GM19467 (cell line): ENCODE measurements at regions not wholly inside any gene's neighbourhood (a gene's known extent, or its start where the extent isn't known, plus 50 kb on each side); places are given as distances from the start of the nearest gene placed in this dataset.

Experiments used
- ATAC-seq: cut with Tn5 transposase; IDR thresholded peaks from one replicate; pipeline ENCODE4 v1.9.1; 2021; ENCODE audit warnings: mild to moderate bottlenecking, moderate library complexity; ENCODE audit not compliant: unreplicated experiment

GRCh38 chr5:88545338-88545737 is 276.7 kb upstream of the TMEM161B start:
- ATAC-seq = no peak

DNA sequence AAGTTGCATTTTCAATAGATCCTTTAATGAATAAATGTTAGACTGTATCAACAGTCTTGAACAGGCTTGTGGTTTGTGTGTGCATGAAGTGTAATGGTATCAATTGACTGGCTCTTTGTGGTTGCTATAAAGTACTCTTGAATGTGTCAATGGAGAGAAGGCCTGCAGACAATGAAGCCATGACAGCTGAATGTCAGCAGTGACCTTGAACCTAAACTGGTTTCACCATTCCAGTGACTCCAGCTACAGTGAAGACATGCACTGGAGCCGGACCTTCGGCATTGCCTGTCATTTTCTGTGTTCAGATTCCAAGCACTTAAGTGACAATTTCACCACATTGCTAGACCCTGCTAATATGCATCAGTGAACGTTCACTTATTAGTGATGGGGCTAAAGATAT is 276.0 kb upstream of the TMEM161B start:
- no peak for ATAC-seq

DNA sequence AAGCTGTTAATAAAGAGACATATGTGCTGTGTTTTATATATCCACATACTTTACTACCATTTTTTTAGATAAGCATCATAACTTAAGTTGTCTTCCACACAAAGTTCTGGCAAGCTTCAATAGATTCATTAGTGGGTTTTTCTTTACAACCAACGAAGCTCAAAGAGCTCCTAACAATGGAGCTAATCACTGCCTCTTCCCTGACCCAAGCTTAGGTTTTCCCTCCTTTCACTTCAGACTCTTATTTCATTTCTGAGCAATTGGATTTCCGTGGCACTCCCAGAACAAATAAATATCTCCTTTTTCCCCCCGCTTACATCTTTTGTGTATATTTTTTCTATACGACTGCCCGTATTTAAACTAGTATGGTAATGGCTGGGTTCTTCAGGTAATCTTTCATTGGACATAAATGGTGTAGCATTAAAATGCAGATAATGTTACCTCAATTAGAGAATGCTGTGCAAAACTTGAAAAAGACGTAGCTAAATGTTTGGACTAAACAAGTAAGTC is 275.5 kb upstream of the TMEM161B start:
- no peak for ATAC-seq

DNA sequence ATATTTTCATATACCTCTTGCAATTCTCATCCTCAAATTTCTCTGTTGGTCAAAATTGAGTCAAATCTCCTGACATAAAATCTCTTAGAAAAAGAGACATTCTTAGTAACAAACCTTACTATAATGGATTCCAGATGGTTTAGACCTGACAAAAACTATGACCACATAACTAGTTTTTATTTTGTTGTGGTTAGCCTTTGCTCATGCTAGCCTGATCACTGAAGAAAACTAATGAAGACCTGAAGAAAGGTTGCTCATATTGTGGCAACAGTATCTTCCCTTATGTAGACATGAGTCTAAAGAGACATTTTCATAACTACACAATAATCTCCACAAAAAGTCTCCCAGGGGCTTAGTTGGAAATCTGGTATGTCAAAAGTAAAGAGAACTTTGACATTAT is 274.1 kb upstream of the TMEM161B start:
- no peak for ATAC-seq

DNA sequence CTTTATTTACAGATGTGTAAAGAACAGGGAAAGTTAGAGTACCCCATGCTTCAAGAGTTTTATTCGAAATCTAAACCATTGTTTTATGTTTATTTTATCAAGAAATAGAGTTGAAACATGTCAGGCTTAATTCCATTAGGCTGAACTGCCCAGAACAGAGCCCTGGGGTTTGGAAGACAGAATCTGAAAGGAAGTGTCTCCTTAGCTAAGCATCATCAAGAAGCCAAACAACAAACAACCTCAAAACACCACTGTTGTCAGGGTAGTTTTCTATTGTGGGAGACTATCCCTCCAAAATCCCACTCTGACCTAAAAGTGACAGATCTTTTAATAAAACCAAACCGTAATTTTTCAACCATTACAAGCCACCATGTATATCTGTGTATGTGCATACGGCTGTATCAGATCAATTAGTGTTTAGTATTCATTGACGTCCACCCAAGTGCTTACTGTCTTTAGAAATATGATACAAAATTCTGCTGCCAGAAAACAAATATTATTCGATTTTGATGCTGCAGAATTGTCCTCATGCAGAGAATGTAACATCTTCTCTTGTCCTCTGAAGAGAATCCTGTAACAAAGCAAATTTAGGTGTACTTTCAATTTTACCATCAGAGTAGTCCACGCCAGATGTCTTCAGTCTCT is 271.9 kb upstream of the TMEM161B start:
- ATAC-seq = no peak

DNA sequence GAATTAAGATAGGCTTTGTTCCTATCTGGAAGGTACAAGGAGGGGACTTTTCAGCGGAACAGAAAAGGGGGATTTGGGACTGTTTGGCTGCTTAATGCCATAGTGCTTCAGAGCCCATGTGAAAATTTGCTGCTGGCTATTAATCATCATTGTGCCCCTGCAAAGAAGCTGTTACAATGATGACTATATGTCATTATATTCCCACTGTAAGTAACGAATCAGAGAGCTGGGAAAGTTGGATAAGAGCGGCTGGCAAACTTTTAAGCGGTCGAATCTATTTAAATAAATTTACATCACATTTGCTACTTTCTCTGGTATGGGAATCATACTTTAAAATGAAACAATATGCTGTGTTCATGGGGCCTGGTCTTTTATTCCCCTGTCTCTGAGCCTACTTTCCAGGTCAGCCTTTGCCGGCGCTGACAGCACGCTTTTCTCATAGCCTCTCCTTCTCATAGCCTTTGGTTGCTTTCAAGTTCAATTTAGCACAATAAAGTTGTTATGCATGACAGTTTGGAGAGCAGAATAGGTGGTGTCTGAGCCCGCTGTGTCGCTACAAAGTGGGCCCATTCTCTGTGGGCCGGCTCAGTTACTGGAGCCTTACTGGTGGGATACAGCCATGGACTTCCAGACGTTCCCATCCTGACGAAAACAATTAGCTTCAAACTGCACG is 271.2 kb upstream of the TMEM161B start:
- no peak for ATAC-seq

GRCh38 chr5:88539026-88539425 is 270.4 kb upstream of the TMEM161B start:
- no peak for ATAC-seq

DNA sequence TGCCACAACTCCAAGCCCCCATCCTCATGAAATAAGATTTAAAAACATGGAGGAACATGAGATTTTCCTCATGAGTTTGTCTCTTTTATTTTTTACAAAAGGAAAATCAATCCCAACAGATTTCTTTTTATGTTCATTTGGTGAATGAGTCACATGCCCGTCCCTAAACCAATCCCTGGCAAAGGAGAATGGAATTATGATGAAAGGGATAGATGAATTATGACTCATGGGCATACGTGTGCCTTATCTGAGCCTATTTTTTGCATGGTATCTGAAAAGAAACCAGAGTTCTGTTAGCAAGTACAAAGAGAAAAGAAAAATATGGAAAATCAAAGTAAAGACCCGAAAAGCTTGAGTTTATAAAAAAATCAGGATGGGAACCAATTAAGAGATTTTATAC is 267.5 kb upstream of the TMEM161B start:
- no peak for ATAC-seq

GRCh38 chr5:88524941-88525340 is 256.3 kb upstream of the TMEM161B start:
- ATAC-seq = no peak

- no peak for ATAC-seq
Measured at GRCh38 chr5:88519066-88519465, 250.4 kb upstream of the TMEM161B start.

DNA sequence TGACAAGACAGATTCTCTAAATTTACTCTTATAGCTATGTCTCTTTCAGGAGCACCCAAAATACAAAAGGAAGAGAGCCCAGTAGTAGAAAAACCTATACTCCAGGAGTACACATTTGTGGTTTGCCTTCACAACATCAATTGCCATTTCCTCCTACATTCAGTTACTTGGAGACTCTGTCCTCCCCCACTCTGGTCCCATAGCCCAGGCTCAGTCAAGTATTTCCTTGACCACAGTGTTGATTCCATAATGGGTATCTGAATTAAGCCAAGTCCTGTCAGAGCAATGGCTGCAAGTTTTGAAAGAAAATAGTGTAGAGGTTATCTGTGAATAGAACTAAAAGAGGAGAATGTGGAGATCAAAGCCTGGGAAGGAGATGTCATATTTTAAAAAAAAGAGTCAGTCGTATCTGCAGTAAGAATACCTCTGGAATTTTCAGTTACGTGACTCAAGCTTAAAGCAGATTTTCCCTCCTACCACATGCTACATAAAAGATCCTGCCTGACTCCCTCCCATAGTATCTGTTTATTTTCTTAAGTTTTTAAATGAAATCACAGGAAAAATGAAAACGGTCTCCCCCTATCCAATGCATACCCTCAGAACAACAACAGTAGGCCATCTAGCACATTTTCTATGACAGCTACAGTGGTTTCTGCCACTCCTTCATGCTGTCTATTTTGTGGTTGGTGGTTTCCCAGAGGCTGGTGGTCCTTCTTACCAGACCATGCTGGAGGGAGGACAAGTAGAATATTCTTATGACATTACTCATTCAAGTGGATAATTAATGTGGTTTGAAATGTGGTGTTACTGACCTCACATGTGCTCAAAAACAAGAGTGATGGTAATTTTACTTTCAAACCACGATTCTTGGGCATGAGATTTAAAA is 249.7 kb upstream of the TMEM161B start:
- ATAC-seq = no peak

DNA sequence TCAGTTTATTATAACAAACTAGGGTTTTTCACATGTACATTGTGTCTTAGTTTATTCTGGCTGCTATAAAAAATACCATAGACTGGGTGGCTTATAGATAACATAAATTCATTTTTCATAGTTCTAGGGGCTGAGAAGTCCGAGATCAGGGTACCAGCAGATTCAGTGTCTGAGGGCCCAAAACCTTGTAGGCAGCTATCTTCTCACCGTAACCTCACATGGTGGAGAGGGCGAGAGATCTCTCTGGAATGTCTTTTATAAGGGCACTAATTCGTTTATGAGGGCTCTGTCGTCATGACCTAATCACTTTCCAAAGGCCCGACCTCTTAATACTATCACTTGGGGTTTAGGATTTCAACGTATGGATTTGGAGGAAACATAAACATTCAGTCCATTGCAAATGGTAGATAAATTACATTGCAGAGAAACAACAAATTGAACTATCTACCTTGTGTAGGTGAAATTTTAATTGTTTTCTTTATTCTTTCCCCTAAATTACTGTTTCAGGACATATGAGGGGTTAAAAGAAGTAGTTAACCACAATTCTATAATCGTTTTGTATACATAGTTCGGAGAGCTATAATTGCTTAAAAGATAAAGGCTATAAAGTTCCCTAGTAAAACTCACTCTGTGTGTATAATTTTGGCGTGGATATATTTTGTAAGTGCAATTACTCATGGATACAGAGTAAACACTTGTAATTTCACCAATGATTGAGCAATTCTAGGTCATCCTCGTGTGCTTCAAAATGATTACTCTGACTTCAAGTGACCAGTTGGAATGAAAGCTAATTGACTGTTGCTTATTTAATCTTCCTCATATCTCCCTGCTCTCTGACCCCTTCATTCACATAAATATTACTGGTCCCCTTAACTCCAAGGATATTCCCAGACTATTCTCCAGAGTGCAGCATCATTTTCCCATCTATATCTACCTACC is 247.5 kb upstream of the TMEM161B start:
- ATAC-seq = no peak

GRCh38 chr5:88515068-88515467 is 246.4 kb upstream of the TMEM161B start:
- no peak for ATAC-seq

DNA sequence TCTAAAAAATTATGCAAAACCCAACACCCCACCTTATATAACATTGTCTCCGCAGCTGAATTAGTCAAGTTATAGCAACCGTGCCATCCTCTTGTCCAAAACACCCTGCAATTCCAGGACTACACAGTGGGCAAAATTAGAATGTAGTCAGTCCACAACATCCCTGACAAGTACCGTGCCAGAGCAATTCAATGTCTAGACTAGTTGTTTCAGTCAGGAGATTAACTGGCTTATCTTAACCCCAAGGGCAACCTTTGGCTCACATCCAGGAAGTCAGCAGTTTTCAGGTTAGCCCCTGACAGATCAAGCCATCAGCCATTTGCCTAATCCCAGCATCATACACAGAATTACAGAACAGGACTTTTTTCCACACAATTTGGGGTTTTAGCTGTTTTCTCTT is 240.8 kb upstream of the TMEM161B start:
- ATAC-seq = no peak

DNA sequence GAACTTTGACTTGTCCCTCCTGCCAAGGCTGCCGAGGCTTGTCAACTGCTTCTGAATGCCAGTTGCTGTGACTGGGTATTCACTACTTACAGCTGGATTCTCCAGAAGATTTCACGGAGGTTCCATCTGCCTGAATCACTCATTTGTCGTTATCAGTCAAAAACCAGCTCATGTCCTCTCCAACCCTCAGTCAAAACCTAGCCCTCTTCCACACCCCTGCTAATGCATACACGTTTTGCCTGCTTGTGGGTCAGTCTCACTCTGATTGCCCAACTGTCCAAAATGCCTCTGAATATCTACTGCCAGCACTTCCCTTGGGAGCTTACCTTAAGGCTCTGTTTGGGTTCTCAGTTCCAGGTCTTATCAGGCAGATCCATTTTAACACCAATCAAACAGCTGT is 238.6 kb upstream of the TMEM161B start:
- ATAC-seq = no peak

- ATAC-seq = no peak
Measured at GRCh38 chr5:88503406-88503805, 234.8 kb upstream of the TMEM161B start.

- ATAC-seq = no peak
Measured at GRCh38 chr5:88503041-88503345, 234.3 kb upstream of the TMEM161B start.

- peak; percentile 89 for ATAC-seq
Measured at GRCh38 chr5:88502179-88503040, 233.8 kb upstream of the TMEM161B start.

GRCh38 chr5:88495810-88496209 is 227.2 kb upstream of the TMEM161B start:
- no peak for ATAC-seq

GRCh38 chr5:88490874-88491273 is 222.2 kb upstream of the TMEM161B start:
- no peak for ATAC-seq
